Gastrocnemius medialis (tissue), 4 donors: ENCODE measurements at regions not wholly inside any gene's neighbourhood (a gene's known extent, or its start where the extent isn't known, plus 50 kb on each side); places are given as distances from the start of the nearest gene placed in this dataset.

ENCODE experiments used
- ATAC-seq, 2 donors: fragments of 150-250 bp; one replicate each; pipeline ENCODE4 v1.9.1; 2016
- DNase-seq, 2 donors: peaks; one replicate each; pipeline ENCODE4 v3.0.0-alpha.2; 2019
- H3K27ac ChIP-seq, 4 donors: fragments of 200-600 bp; sonication (generic); 1 replicate in 1 of 4; 2 replicates in 3 of 4; pipeline ENCODE4 v1.5.1; 2016 to 2018; ENCODE audit warnings: mild to moderate bottlenecking in 2 of 4, moderate library complexity in 1 of 4
- H3K27me3 ChIP-seq, 3 donors: fragments of 200-600 bp; sonication (generic) in 2 of 3; 1 replicate in 1 of 3; 2 replicates in 2 of 3; pipeline versions ENCODE4 v1.5.1 to v1.6.0; 2016 to 2019; ENCODE audit warnings: mild to moderate bottlenecking in 1 of 3, moderate library complexity in 1 of 3
- H3K36me3 ChIP-seq, 2 donors: fragments of 200-600 bp; sonication (generic) in 1 of 2; one replicate each; pipeline ENCODE4 v1.5.1; 2017 to 2018
- H3K4me1 ChIP-seq, 2 donors: fragments of 200-600 bp; sonication (generic) in 1 of 2; one replicate each; pipeline ENCODE4 v1.5.1; 2016 to 2017; ENCODE audit warnings: mild to moderate bottlenecking in 2 of 2
- H3K4me3 ChIP-seq, 4 donors: fragments of 200-600 bp; sonication (generic) in 3 of 4; 1 replicate in 1 of 4; 2 replicates in 3 of 4; pipeline ENCODE4 v1.5.1; 2016 to 2019; ENCODE audit warnings: mild to moderate bottlenecking in 2 of 4
- H3K9me3 ChIP-seq, 3 donors: fragments of 200-600 bp; sonication (generic) in 2 of 3; 1 replicate in 1 of 3; 2 replicates in 2 of 3; pipeline ENCODE4 v1.5.1; 2016 to 2019
- POLR2A ChIP-seq, 2 donors: fragments of 450-650 bp; IDR thresholded peaks; one replicate each; pipeline ENCODE4 v1.6.1; 2017; ENCODE audit warnings: antibody characterized with exemption in 2 of 2, mild to moderate bottlenecking in 2 of 2, moderate library complexity in 2 of 2
- in situ Hi-C, 4 donors: fragments of 200-750 bp; cut with MboI; loops; one replicate each; pipeline versions ENCODE4 v1.15.0 to v1.8.0; 2017; ENCODE audit warnings: low sequenced_read_pairs in 4 of 4
- intact Hi-C: fragments of 100-400 bp; cut with DNase I; formaldehyde crosslinking; loops from one replicate; pipeline ENCODE4 v1.15.1; 2023; ENCODE audit warnings: low total_unique reads
- TF ChIP-seq, protein P1 (sequence below), 5 experiments: fragments of 450-650 bp in 3 of 5; fragments of 200-600 bp in 2 of 5; sonication (generic) in 2 of 5; IDR thresholded peaks in 4 of 5; conservative IDR thresholded peaks in 1 of 5; 1 replicate in 4 of 5; 2 replicates in 1 of 5; pipeline ENCODE4 v1.5.1; 2016 to 2019; ENCODE audit warnings: antibody characterized with exemption in 5 of 5, mild to moderate bottlenecking in 3 of 5, moderate library complexity in 3 of 5

DNA sequence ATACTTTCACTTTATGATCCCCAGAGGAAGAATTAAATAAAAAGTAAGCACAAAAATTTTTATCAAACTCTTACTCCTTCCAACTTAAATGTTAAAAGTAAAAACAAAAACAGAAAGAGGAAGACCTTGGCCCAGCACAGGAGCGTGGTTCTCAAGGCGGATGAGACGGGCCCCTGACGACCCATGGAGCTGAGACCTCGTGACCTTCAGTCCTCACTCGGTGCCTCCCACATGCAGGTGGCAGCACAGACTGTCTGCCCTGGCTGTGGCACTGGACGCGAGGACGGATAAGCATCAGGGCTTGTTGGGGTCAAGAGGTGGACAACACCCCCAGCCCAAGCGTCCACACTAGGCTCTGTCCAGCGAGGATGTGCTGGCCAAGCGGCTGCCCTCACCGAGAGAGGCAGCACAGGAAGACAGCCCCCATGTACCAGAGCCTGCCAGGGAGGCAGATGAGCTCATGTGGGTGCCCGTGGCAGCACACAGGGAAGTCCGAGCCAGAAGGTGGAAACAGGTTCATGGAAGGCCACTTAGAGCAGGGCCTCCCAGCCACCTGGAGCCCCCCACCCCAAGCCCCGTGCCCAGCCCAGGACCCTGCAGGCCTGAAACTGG lies 1389.8 kb downstream of the TBC1D22A start:
- no peak for TF ChIP-seq POLR2A (IDR thresholded peaks at IDR 0.05)
- TF ChIP-seq, protein P1, sequence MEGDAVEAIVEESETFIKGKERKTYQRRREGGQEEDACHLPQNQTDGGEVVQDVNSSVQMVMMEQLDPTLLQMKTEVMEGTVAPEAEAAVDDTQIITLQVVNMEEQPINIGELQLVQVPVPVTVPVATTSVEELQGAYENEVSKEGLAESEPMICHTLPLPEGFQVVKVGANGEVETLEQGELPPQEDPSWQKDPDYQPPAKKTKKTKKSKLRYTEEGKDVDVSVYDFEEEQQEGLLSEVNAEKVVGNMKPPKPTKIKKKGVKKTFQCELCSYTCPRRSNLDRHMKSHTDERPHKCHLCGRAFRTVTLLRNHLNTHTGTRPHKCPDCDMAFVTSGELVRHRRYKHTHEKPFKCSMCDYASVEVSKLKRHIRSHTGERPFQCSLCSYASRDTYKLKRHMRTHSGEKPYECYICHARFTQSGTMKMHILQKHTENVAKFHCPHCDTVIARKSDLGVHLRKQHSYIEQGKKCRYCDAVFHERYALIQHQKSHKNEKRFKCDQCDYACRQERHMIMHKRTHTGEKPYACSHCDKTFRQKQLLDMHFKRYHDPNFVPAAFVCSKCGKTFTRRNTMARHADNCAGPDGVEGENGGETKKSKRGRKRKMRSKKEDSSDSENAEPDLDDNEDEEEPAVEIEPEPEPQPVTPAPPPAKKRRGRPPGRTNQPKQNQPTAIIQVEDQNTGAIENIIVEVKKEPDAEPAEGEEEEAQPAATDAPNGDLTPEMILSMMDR (IDR thresholded peaks at IDR 0.05 in 4 of 5, conservative IDR thresholded peaks at IDR 0.05 in 1 of 5), result no peak

DNA sequence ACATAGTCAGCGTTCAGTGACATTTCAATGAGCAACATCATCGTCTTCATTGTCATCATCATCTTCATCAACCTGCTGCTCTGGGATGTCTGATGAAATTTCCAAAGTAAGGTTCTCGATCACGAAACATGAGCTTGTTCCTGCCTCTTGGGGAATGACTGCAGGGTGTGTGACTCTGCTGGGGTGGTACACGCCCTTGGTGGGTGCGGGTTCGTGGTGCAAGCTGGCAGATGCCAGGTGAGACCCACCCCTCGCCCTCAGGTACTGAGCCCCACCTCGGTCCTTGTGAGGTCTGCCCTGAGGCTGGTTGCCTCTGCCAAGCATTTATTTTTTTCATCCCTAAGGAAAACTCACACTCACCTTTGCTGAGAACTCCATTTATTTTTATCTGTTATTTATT lies 1389.2 kb downstream of the TBC1D22A start:
- no peak overlapping the region for H3K27ac ChIP-seq
- in situ Hi-C loops, result no loop called here
- DNase-seq, result no peak
- no peaks in the 10 kb centered on the region for H3K27me3 ChIP-seq
- H3K4me1 ChIP-seq, result no peaks in the 10 kb centered on the region
- H3K9me3 ChIP-seq, result no peaks in the 10 kb centered on the region
- intact Hi-C loops, result no loop called here
- no peak for ATAC-seq
- TF ChIP-seq, protein P1 (IDR thresholded peaks at IDR 0.05 in 4 of 5, conservative IDR thresholded peaks at IDR 0.05 in 1 of 5), result no peak
- TF ChIP-seq POLR2A (IDR thresholded peaks at IDR 0.05), result no peak
- no peak overlapping the region for H3K4me3 ChIP-seq
- no peaks in the 10 kb centered on the region for H3K36me3 ChIP-seq

More for the DNA sequence above, 1389.8 kb downstream of the TBC1D22A start:
- no peak for DNase-seq
- in situ Hi-C loops (no loop called here), intact Hi-C loops (no loop called here)
- Histone ChIP-seq H3K4me3 (no peak overlapping the region), H3K27ac (no peak overlapping the region), H3K4me1 (no peaks in the 10 kb centered on the region), H3K9me3 (no peaks in the 10 kb centered on the region), H3K27me3 (no peaks in the 10 kb centered on the region), H3K36me3 (no peaks in the 10 kb centered on the region)
- ATAC-seq, result no peak

DNA sequence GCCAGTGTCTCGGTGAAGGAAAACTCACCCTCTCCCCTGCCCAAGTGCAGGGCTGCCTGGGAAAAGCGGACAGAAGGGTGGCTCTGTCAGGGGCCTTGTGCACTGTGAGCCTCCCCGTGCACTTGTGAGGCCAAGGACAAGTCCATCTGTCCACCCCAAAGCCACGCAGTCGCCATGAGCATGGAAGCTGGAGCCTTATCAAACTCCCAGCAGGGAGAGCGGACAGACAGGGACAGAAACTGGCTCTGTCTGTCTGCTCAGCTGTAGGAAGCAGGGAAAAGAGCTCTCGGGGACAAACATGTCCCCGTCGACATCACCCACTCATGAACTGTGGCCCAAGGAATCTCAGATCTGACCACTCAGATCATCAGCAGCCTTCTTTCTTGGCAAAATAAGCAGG lies 1385.4 kb downstream of the TBC1D22A start:
- intact Hi-C loops, result no loop called here
- no peaks in the 10 kb centered on the region for H3K9me3 ChIP-seq
- in situ Hi-C loops, result no loop called here
- H3K27ac ChIP-seq, result no peak overlapping the region
- H3K36me3 ChIP-seq, result no peaks in the 10 kb centered on the region
- no peaks in the 10 kb centered on the region for H3K4me1 ChIP-seq
- H3K27me3 ChIP-seq, result peaks cover 0 to 10% (median 0%) of the 10 kb centered on the region in 3 donors
- ATAC-seq (no peak), DNase-seq (no peak)
- no peak overlapping the region for H3K4me3 ChIP-seq
- no peak for TF ChIP-seq POLR2A (IDR thresholded peaks at IDR 0.05)
- TF ChIP-seq, protein P1 (IDR thresholded peaks at IDR 0.05 in 4 of 5, conservative IDR thresholded peaks at IDR 0.05 in 1 of 5), result no peak

DNA sequence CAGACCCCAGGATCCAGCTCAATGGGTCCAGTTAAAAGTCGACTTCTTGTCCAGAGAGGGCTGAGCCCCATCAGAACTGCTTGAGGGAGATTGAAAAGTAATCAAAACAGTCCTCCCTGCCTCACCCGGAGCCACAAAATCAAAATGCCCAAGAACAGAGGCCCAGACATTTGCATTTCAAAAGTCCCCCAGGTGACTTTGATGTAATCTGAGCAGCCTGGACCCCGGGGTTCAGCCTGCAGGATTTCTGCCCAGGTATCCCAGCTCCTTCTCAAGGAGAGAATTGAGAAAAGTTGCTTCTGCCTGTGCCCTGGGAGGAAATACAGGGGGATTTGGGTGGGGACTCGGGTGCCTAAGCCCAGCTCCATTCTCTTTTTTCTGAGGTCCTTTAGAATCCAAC lies 1385.0 kb downstream of the TBC1D22A start:
- no peaks in the 10 kb centered on the region for H3K9me3 ChIP-seq
- H3K4me3 ChIP-seq, result no peak overlapping the region
- in situ Hi-C loops, result no loop called here
- no peak overlapping the region for H3K27ac ChIP-seq
- DNase-seq (no peak), ATAC-seq (no peak)
- H3K36me3 ChIP-seq, result no peaks in the 10 kb centered on the region
- intact Hi-C loops, result no loop called here
- TF ChIP-seq, protein P1 (IDR thresholded peaks at IDR 0.05 in 4 of 5, conservative IDR thresholded peaks at IDR 0.05 in 1 of 5), result no peak
- no peak for TF ChIP-seq POLR2A (IDR thresholded peaks at IDR 0.05)
- peaks cover 0 to 10% (median 0%) of the 10 kb centered on the region in 3 donors for H3K27me3 ChIP-seq
- H3K4me1 ChIP-seq, result no peaks in the 10 kb centered on the region

DNA sequence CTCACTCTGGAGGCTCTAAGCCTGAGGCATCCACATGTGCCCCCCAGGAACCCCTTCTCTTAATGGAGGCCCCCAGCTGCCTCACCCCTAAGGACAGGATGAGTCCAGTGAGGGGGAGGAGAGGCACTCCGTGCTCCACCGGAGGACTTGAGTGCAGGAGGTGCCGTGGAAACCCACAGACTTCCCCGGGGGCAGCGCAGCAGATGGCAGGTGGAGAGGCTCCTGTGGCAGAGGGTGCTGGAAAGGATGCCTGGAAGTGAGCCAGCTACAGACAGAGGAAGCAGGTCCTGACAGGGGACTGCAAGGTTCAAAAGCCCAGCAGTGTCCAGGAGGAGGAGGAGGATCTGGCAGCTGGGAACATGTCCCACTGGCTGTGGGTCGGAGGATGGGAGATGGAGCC lies 1384.0 kb downstream of the TBC1D22A start:
- in situ Hi-C loops, result no loop called here
- no peak overlapping the region for H3K27ac ChIP-seq
- TF ChIP-seq, protein P1 (IDR thresholded peaks at IDR 0.05 in 4 of 5, conservative IDR thresholded peaks at IDR 0.05 in 1 of 5), result no peak
- no peak for TF ChIP-seq POLR2A (IDR thresholded peaks at IDR 0.05)
- H3K4me3 ChIP-seq, result no peak overlapping the region
- H3K9me3 ChIP-seq, result no peaks in the 10 kb centered on the region
- no peaks in the 10 kb centered on the region for H3K4me1 ChIP-seq
- H3K36me3 ChIP-seq, result no peaks in the 10 kb centered on the region
- no peak for ATAC-seq
- no peak for DNase-seq
- intact Hi-C loops, result no loop called here
- H3K27me3 ChIP-seq, result peaks cover 0 to 10% (median 0%) of the 10 kb centered on the region in 3 donors
